ENCODE measurements at regions not wholly inside any gene's neighbourhood (a gene's known extent, or its start where the extent isn't known, plus 50 kb on each side); places are given as distances from the start of the nearest gene placed in this dataset.

DNA sequence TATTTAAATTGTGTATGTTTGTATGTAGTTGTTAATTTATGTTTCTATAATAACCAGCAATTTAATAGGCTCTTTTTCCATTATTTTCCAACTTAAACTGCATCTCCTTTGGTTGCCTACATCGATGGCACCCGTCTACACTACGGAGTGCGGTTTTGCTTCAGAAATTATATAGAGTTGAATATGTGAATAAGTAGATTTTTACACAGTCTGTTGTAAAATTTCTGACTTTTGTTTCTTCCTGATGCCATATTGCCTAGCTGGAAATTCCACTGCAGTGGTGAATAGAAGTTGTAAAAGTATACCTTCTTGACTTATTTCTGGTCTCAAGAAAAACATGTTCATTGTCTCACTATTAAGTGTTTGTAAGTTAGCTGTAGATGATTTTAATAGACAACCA, 404.1 kb upstream of the EPHA7 start:
- Histone ChIP-seq H3K4me3 (ENCODE audit: low read depth, low read length) (no peak overlapping the region), H3K9ac (ENCODE audit: low read depth, low read length) (no peak overlapping the region), H3K4me1 (ENCODE audit: control insufficient read depth, insufficient read depth, low read length) (peaks cover 11% of the 10 kb centered on the region), H3K9me3 (ENCODE audit: control insufficient read depth, insufficient read depth, low read length) (no peaks in the 10 kb centered on the region), H3K27ac (ENCODE audit: low read depth, low read length) (no peak overlapping the region), H3K36me3 (ENCODE audit: control insufficient read depth, insufficient read depth, low read length) (peaks cover 18% of the 10 kb centered on the region), H3K27me3 (ENCODE audit: control insufficient read depth, insufficient read depth, low read length) (no peaks in the 10 kb centered on the region)

GRCh38 chr6:93822434-93823265, 403.3 kb upstream of the EPHA7 start:
- peaks cover 15% of the 10 kb centered on the region for H3K36me3 ChIP-seq (ENCODE audit: control insufficient read depth, insufficient read depth, low read length)

GRCh38 chr6:93821953-93822352, 402.6 kb upstream of the EPHA7 start:
- no peaks in the 10 kb centered on the region for H3K27me3 ChIP-seq (ENCODE audit: control insufficient read depth, insufficient read depth, low read length)
- peaks cover 16% of the 10 kb centered on the region for H3K36me3 ChIP-seq (ENCODE audit: control insufficient read depth, insufficient read depth, low read length)
- H3K9ac ChIP-seq (ENCODE audit: low read depth, low read length), result no peak overlapping the region
- no peak overlapping the region for H3K4me3 ChIP-seq (ENCODE audit: low read depth, low read length)
- H3K4me1 ChIP-seq (ENCODE audit: control insufficient read depth, insufficient read depth, low read length), result peaks cover 7% of the 10 kb centered on the region; the same call in 1 of the 2 replicates
- no peak overlapping the region for H3K27ac ChIP-seq (ENCODE audit: low read depth, low read length)
- H3K9me3 ChIP-seq (ENCODE audit: control insufficient read depth, insufficient read depth, low read length), result no peaks in the 10 kb centered on the region

More at GRCh38 chr6:93822434-93823265, 403.3 kb upstream of the EPHA7 start:
- H3K9ac ChIP-seq (ENCODE audit: low read depth, low read length), result no peak overlapping the region
- H3K27me3 ChIP-seq (ENCODE audit: control insufficient read depth, insufficient read depth, low read length), result no peaks in the 10 kb centered on the region
- H3K27ac ChIP-seq (ENCODE audit: low read depth, low read length), result no peak overlapping the region
- H3K4me1 ChIP-seq (ENCODE audit: control insufficient read depth, insufficient read depth, low read length), result peaks cover 7% of the 10 kb centered on the region; the same call in 1 of the 2 replicates
- no peaks in the 10 kb centered on the region for H3K9me3 ChIP-seq (ENCODE audit: control insufficient read depth, insufficient read depth, low read length)
- H3K4me3 ChIP-seq (ENCODE audit: low read depth, low read length), result no peak overlapping the region

DNA sequence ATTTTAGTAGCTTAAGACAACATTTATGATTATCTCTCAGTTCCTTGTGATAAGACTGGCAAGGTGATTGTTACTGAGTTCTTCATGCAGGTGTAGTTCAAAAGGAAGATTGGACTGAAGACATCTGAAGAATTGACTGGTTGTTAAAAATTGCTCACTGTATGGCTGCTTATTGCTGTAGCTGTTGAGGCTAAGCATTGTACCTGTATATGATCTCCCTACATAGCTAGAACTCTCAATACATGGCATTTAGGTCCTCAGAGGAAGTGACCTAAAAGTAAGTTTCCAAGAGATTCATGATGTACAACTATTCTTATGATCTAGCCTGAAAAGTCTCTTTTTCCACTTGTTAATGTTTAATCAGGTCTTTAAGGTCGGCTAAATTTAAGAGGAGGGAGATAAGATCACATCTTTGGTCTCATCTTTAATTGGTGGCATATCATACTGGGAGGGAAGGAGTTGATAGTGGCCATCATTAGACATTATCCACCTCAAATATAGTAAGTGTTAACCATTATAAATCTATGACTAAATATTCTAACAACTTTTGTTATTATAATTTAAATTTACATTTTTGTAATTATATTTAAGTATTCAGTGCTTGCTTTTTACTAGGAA, 401.2 kb upstream of the EPHA7 start:
- H3K4me1 ChIP-seq (ENCODE audit: control insufficient read depth, insufficient read depth, low read length), result peaks cover 7% of the 10 kb centered on the region; the same call in 1 of the 2 replicates
- no peak overlapping the region for H3K9ac ChIP-seq (ENCODE audit: low read depth, low read length)
- no peak overlapping the region for H3K27ac ChIP-seq (ENCODE audit: low read depth, low read length)
- H3K27me3 ChIP-seq (ENCODE audit: control insufficient read depth, insufficient read depth, low read length), result no peaks in the 10 kb centered on the region
- H3K36me3 ChIP-seq (ENCODE audit: control insufficient read depth, insufficient read depth, low read length), result peaks cover 30% of the 10 kb centered on the region
- no peak overlapping the region for H3K4me3 ChIP-seq (ENCODE audit: low read depth, low read length)
- no peaks in the 10 kb centered on the region for H3K9me3 ChIP-seq (ENCODE audit: control insufficient read depth, insufficient read depth, low read length)

- peaks cover 43% of the 10 kb centered on the region for H3K36me3 ChIP-seq (ENCODE audit: control insufficient read depth, insufficient read depth, low read length)
These were observed 399.8 kb upstream of the EPHA7 start for GRCh38 chr6:93819189-93819588.

DNA sequence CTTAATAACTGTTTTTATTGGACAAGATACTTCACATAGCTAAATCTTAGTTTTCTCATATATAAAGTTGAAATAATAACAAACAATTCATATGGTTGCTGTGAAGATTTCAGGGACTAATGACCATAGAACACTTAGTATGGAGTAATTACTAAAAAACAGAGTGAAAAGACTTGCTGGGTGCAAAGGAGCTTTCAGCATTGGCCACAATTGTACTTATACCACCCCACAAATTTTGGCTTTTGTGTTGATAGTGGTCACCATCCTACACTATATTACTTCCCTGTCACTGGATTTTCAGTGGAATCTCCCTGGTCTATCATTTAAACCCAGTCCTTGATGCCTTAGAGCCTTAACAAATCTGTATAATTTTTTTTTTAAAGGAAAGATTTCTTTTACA, 398.6 kb upstream of the EPHA7 start:
- H3K9ac ChIP-seq (ENCODE audit: low read depth, low read length), result no peak overlapping the region
- peaks cover 55% of the 10 kb centered on the region for H3K36me3 ChIP-seq (ENCODE audit: control insufficient read depth, insufficient read depth, low read length)
- H3K4me3 ChIP-seq (ENCODE audit: low read depth, low read length), result no peak overlapping the region
- H3K9me3 ChIP-seq (ENCODE audit: control insufficient read depth, insufficient read depth, low read length), result no peaks in the 10 kb centered on the region
- H3K4me1 ChIP-seq (ENCODE audit: control insufficient read depth, insufficient read depth, low read length), result peaks cover 7% of the 10 kb centered on the region; the same call in 1 of the 2 replicates
- no peaks in the 10 kb centered on the region for H3K27me3 ChIP-seq (ENCODE audit: control insufficient read depth, insufficient read depth, low read length)
- H3K27ac ChIP-seq (ENCODE audit: low read depth, low read length), result no peak overlapping the region

More at GRCh38 chr6:93819189-93819588, 399.8 kb upstream of the EPHA7 start:
- H3K9ac ChIP-seq (ENCODE audit: low read depth, low read length), result no peak overlapping the region
- H3K27me3 ChIP-seq (ENCODE audit: control insufficient read depth, insufficient read depth, low read length), result no peaks in the 10 kb centered on the region
- peak overlapping the region; percentile 46 for H3K27ac ChIP-seq (ENCODE audit: low read depth, low read length)
- no peaks in the 10 kb centered on the region for H3K9me3 ChIP-seq (ENCODE audit: control insufficient read depth, insufficient read depth, low read length)
- no peak overlapping the region for H3K4me3 ChIP-seq (ENCODE audit: low read depth, low read length)
- peaks cover 7% of the 10 kb centered on the region; the same call in 1 of the 2 replicates for H3K4me1 ChIP-seq (ENCODE audit: control insufficient read depth, insufficient read depth, low read length)

DNA sequence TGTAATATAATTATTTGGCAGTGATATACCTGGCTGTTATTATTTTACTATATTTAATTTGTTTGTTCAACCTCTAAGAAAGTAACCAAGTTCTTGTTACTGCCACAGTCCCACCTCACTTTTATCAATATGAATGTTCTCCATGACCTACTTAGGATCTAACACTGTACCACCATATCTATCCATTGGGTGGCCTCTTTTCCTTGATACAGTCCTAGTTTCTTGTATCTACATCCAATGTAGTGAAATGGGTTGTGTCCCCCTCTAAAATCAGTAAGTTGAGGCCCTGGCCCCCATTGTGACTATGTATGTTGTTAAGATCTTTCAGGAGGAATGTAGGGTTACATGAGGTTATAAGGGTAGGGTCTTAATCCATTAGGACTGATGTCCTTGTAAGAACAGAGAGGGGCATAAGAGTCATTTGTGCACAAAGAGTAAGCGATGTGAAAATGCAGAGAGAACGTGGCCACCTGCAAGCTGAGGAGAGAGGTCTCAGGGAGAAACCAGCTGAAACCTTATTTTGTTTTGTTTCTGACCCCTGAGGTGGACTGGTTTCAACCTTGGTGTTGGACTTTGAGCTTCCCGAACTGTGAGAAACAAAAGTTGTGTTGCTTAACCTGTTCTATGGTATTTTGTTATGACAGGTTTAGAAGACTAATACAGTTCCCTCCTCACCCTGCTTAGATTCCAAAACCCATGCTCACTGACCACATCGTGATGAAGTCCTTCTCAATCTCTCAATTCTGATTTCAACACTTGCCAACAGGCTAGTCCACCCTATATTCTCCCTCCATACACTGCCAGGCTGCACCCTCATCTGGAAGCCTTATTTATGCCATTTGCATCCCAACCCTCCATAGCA, 387.3 kb upstream of the EPHA7 start:
- H3K4me1 ChIP-seq (ENCODE audit: control insufficient read depth, insufficient read depth, low read length), result no peaks in the 10 kb centered on the region
- no peaks in the 10 kb centered on the region for H3K27me3 ChIP-seq (ENCODE audit: control insufficient read depth, insufficient read depth, low read length)
- no peak overlapping the region for H3K27ac ChIP-seq (ENCODE audit: low read depth, low read length)
- H3K4me3 ChIP-seq (ENCODE audit: low read depth, low read length), result no peak overlapping the region
- peaks cover 2% of the 10 kb centered on the region; the same call in 1 of the 2 replicates for H3K36me3 ChIP-seq (ENCODE audit: control insufficient read depth, insufficient read depth, low read length)
- H3K9ac ChIP-seq (ENCODE audit: low read depth, low read length), result no peak overlapping the region
- no peaks in the 10 kb centered on the region for H3K9me3 ChIP-seq (ENCODE audit: control insufficient read depth, insufficient read depth, low read length)

GRCh38 chr6:93801101-93801847, 381.9 kb upstream of the EPHA7 start:
- H3K36me3 ChIP-seq (ENCODE audit: control insufficient read depth, insufficient read depth, low read length), result no peaks in the 10 kb centered on the region
- peak overlapping the region; percentile 21 for H3K27ac ChIP-seq (ENCODE audit: low read depth, low read length)
- peaks cover 7% of the 10 kb centered on the region; the same call in 1 of the 2 replicates for H3K4me1 ChIP-seq (ENCODE audit: control insufficient read depth, insufficient read depth, low read length)
- H3K27me3 ChIP-seq (ENCODE audit: control insufficient read depth, insufficient read depth, low read length), result no peaks in the 10 kb centered on the region
- H3K9me3 ChIP-seq (ENCODE audit: control insufficient read depth, insufficient read depth, low read length), result no peaks in the 10 kb centered on the region
- H3K4me3 ChIP-seq (ENCODE audit: low read depth, low read length), result no peak overlapping the region
- no peak overlapping the region for H3K9ac ChIP-seq (ENCODE audit: low read depth, low read length)

DNA sequence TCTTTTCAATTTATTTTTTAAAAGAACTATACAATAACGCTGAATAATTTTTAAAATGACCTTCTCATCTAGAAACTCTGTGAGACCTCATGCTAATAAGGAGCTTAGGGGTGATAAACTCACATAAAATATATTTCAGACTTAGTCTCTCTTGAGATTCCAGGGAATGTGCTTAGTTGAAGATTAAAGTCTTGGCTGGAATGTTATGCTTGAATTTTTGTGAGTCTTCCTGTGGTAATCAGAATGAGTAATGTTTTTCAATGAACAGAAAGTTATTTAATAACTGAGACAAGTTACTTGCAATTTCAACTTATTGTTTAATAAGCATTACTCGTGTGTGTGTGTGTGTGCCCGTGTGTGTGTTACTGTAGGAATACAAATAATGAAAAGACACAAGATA, 379.9 kb upstream of the EPHA7 start:
- H3K4me1 ChIP-seq (ENCODE audit: control insufficient read depth, insufficient read depth, low read length), result peaks cover 7% of the 10 kb centered on the region; the same call in 1 of the 2 replicates
- H3K27me3 ChIP-seq (ENCODE audit: control insufficient read depth, insufficient read depth, low read length), result no peaks in the 10 kb centered on the region
- no peak overlapping the region for H3K9ac ChIP-seq (ENCODE audit: low read depth, low read length)
- H3K9me3 ChIP-seq (ENCODE audit: control insufficient read depth, insufficient read depth, low read length), result no peaks in the 10 kb centered on the region
- H3K27ac ChIP-seq (ENCODE audit: low read depth, low read length), result no peak overlapping the region
- no peak overlapping the region for H3K4me3 ChIP-seq (ENCODE audit: low read depth, low read length)
- no peaks in the 10 kb centered on the region for H3K36me3 ChIP-seq (ENCODE audit: control insufficient read depth, insufficient read depth, low read length)

DNA sequence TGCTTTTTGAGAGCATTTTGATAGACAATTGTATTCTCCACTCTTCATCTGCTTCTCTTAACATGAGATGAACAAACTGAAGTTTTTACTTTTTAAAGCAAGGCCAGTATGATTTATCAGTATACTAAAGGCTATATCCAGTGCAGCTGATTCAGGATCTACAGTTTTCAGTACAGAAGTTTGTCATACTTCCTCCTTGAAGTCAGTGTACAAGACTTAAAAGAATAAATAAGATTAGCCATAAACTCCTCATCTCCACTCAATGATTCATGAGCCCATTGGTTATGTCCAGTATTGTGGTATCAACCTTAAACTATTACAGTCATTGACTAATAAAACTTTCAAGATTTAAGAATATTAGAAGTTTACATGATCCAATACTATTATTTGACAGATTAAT, 374.8 kb upstream of the EPHA7 start:
- no peaks in the 10 kb centered on the region for H3K9me3 ChIP-seq (ENCODE audit: control insufficient read depth, insufficient read depth, low read length)
- H3K4me3 ChIP-seq (ENCODE audit: low read depth, low read length), result no peak overlapping the region
- no peak overlapping the region for H3K9ac ChIP-seq (ENCODE audit: low read depth, low read length)
- no peak overlapping the region for H3K27ac ChIP-seq (ENCODE audit: low read depth, low read length)
- H3K36me3 ChIP-seq (ENCODE audit: control insufficient read depth, insufficient read depth, low read length), result no peaks in the 10 kb centered on the region
- no peaks in the 10 kb centered on the region for H3K27me3 ChIP-seq (ENCODE audit: control insufficient read depth, insufficient read depth, low read length)
- H3K4me1 ChIP-seq (ENCODE audit: control insufficient read depth, insufficient read depth, low read length), result 0 out of 2 replicates have a peak, but pooled peaks cover 5% of the 10 kb centered on the region

Data from HUES48 (cell line).